Forelimb muscle (tissue), 1 donor: ENCODE measurements at regions not wholly inside any gene's neighbourhood (a gene's known extent, or its start where the extent isn't known, plus 50 kb on each side); places are given as distances from the start of the nearest gene placed in this dataset.
A peak's percentile ranks its signal among the peaks of the same experiment; 100 is the strongest.
"Not testable (repeated sequence)": the region's sequence is repeated elsewhere in the genome, so short reads cannot be mapped to it uniquely, and the experiment has no call there.

Experiments used
- DNase-seq: peaks from one replicate; pipeline ENCODE4 v3.0.0-alpha.2; 2013; ENCODE audit warnings: low read depth

GRCh38 chr10:21406595-21407193, 118.8 kb downstream of the SKIDA1 start:
- no peak for DNase-seq

GRCh38 chr10:21405981-21406380, 119.5 kb downstream of the SKIDA1 start:
- DNase-seq, result no peak

GRCh38 chr10:21403256-21404015, 122.0 kb downstream of the SKIDA1 start:
- DNase-seq, result no peak

- no peak for DNase-seq
Observed at GRCh38 chr10:21402606-21403083, 122.8 kb downstream of the SKIDA1 start.

- DNase-seq, result no peak
Observed at GRCh38 chr10:21401196-21401595, 124.3 kb downstream of the SKIDA1 start.

- DNase-seq, result peak; percentile 79
Observed at GRCh38 chr10:21399392-21400035, 126.0 kb downstream of the SKIDA1 start.

GRCh38 chr10:21398563-21399231, 126.8 kb downstream of the SKIDA1 start:
- DNase-seq, result no peak

GRCh38 chr10:21396889-21397288, 128.6 kb downstream of the SKIDA1 start:
- no peak for DNase-seq

- DNase-seq, result no peak
Observed at GRCh38 chr10:21393931-21394330, 131.6 kb downstream of the SKIDA1 start.

GRCh38 chr10:21388589-21388988, 136.9 kb downstream of the SKIDA1 start:
- no peak for DNase-seq

- DNase-seq, result no peak
Observed at GRCh38 chr10:21387868-21388267, 137.6 kb downstream of the SKIDA1 start.

- no peak for DNase-seq
Observed at GRCh38 chr10:21385996-21386585, 139.4 kb downstream of the SKIDA1 start.

- DNase-seq, result no peak
Observed at GRCh38 chr10:21385536-21385935, 139.9 kb downstream of the SKIDA1 start.

- no peak for DNase-seq
Observed at GRCh38 chr10:21379143-21379542, 146.3 kb downstream of the SKIDA1 start.

GRCh38 chr10:21375274-21375673, 150.2 kb downstream of the SKIDA1 start:
- not testable (repeated sequence) for DNase-seq

GRCh38 chr10:21373881-21374280, 151.6 kb downstream of the SKIDA1 start:
- DNase-seq, result not testable (repeated sequence)

GRCh38 chr10:21372651-21373410, 152.7 kb downstream of the SKIDA1 start:
- DNase-seq, result peak; percentile 75

- DNase-seq, result no peak
Observed at GRCh38 chr10:21369697-21370096, 155.8 kb downstream of the SKIDA1 start.

- no peak for DNase-seq
Observed at GRCh38 chr10:21368728-21369425, 156.6 kb downstream of the SKIDA1 start.

GRCh38 chr10:21368022-21368582, 157.4 kb downstream of the SKIDA1 start:
- DNase-seq, result no peak
